ENCODE measurements at regions not wholly inside any gene's neighbourhood (a gene's known extent, or its start where the extent isn't known, plus 50 kb on each side); places are given as distances from the start of the nearest gene placed in this dataset.

- Histone ChIP-seq H3K56ac (replicated peaks; ENCODE audit: insufficient read length, low read depth, low read length) (no peak overlapping the region), H3K4ac (replicated peaks; ENCODE audit: insufficient read length, low read depth, low read length) (no peak overlapping the region)
- FAIRE-seq, result no peak
Observed at GRCh38 chr12:131527092-131527491, 183.8 kb upstream of the SFSWAP start.

More at GRCh38 chr12:131527092-131527491, 183.8 kb upstream of the SFSWAP start:
- H4K20me1 ChIP-seq (replicated peaks in 1 of 2; ENCODE audit: control insufficient read depth in 1 of 2, insufficient read depth in 2 of 2, low read length in 2 of 2), result no peaks in the 10 kb centered on the region
- H3K14ac ChIP-seq (ENCODE audit: insufficient read length), result no peak overlapping the region
- no peak for DNase-seq (ENCODE audit: low read depth in 1 of 2, low spot score in 2 of 2)
- H3K4me2 ChIP-seq (ENCODE audit: insufficient read depth in 1 of 2, low read depth in 2 of 2, low read length in 2 of 2), result no peak overlapping the region
- 84% methylated on average over 11 of the region's 11 CpGs; no CpG with 5 or more reads in 1 of the 2 experiments for WGBS, 2 experiments (ENCODE audit: extremely low coverage in 1 of 2, insufficient coverage in 1 of 2, insufficient read length in 1 of 2, insufficient replicate concordance in 2 of 2, low coverage in 1 of 2, low lambda C conversion rate in 2 of 2, missing lambda C conversion rate in 1 of 2)
- H3K4me1 ChIP-seq (replicated peaks in 1 of 4; ENCODE audit: control insufficient read depth in 3 of 4, insufficient read depth in 4 of 4, low read length in 3 of 4), result no peaks in the 10 kb centered on the region
- H3K23me2 ChIP-seq (ENCODE audit: low read depth, low read length), result no peaks in the 10 kb centered on the region
- no peak overlapping the region for H3K4me3 ChIP-seq (ENCODE audit: extremely low read depth in 1 of 4, insufficient read depth in 2 of 4, low read depth in 3 of 4, low read length in 4 of 4)
- H3K18ac ChIP-seq (ENCODE audit: extremely low read depth, low read length), result no peak overlapping the region
- H2AFZ ChIP-seq (ENCODE audit: low read length), result no peak overlapping the region
- H2AK5ac ChIP-seq (ENCODE audit: low read depth, low read length), result no peak overlapping the region
- H3K9ac ChIP-seq (replicated peaks in 1 of 4; ENCODE audit: extremely low read depth in 1 of 4, low read depth in 3 of 4, low read length in 3 of 4), result no peak overlapping the region
- H4K5ac ChIP-seq (ENCODE audit: insufficient read length, low read depth, low read length), result no peak overlapping the region
- POLR2A ChIA-PET (ENCODE audit: partially characterized antibody), result no interaction called here
- no peaks in the 10 kb centered on the region for H3K27me3 ChIP-seq (replicated peaks in 1 of 4; ENCODE audit: control insufficient read depth in 3 of 4, extremely low read depth in 1 of 4, insufficient read depth in 3 of 4, low read length in 3 of 4)
- H3K79me2 ChIP-seq (ENCODE audit: control insufficient read depth in 1 of 2, insufficient read depth in 2 of 2, low read length in 2 of 2), result no peaks in the 10 kb centered on the region
- CTCF ChIA-PET (ENCODE audit: partially characterized antibody), result interaction anchor here (0.6 to 1.2 kb wide), 4 partner anchors 19 to 415 kb away, joined by 3 to 4 read pairs (median 3); no protein-coding TSS in a partner anchor
- no peak overlapping the region for H4K8ac ChIP-seq (ENCODE audit: extremely low read depth, insufficient read depth, low read length)
- H4K91ac ChIP-seq (replicated peaks; ENCODE audit: insufficient read length, low read length), result no peak overlapping the region
- no peak overlapping the region for H2BK12ac ChIP-seq (ENCODE audit: low read depth, low read length)
- H3K36me3 ChIP-seq (ENCODE audit: control insufficient read depth in 2 of 4, insufficient read depth in 4 of 4, low read length in 3 of 4), result no peaks in the 10 kb centered on the region
- no peak overlapping the region for H3K23ac ChIP-seq (ENCODE audit: insufficient read length)
- H3K79me1 ChIP-seq (ENCODE audit: low read depth, low read length), result no peaks in the 10 kb centered on the region
- peak in 1 of 2 experiments; percentile 13; a peak in 1 of 4 replicates for TF ChIP-seq RAD21 (IDR thresholded peaks at IDR 0.05 in 1 of 2, conservative IDR thresholded peaks at IDR 0.05 in 1 of 2; ENCODE audit: low read depth in 2 of 2, low read length in 2 of 2)
- TF ChIP-seq, protein P1, sequence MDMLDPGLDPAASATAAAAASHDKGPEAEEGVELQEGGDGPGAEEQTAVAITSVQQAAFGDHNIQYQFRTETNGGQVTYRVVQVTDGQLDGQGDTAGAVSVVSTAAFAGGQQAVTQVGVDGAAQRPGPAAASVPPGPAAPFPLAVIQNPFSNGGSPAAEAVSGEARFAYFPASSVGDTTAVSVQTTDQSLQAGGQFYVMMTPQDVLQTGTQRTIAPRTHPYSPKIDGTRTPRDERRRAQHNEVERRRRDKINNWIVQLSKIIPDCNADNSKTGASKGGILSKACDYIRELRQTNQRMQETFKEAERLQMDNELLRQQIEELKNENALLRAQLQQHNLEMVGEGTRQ (IDR thresholded peaks at IDR 0.05; ENCODE audit: low read length), result no peak
- H2BK5ac ChIP-seq (ENCODE audit: low read depth, low read length), result no peak overlapping the region
- no peak overlapping the region for H2BK15ac ChIP-seq (ENCODE audit: low read length)
- no peaks in the 10 kb centered on the region; a peak in 1 of 4 replicates for H3K9me3 ChIP-seq (ENCODE audit: insufficient read depth in 2 of 2, low read depth in 1 of 2, low read length in 1 of 2)
- H2BK120ac ChIP-seq (replicated peaks; ENCODE audit: low read depth, low read length), result no peak overlapping the region
- H2BK20ac ChIP-seq (ENCODE audit: low read length), result no peak overlapping the region
- no peak overlapping the region for H3K27ac ChIP-seq (ENCODE audit: low read depth, low read length)

Data from H1 (cell line).